GM18873 (cell line): ENCODE measurements at regions not wholly inside any gene's neighbourhood (a gene's known extent, or its start where the extent isn't known, plus 50 kb on each side); places are given as distances from the start of the nearest gene placed in this dataset.
"Not testable (repeated sequence)": the region's sequence is repeated elsewhere in the genome, so short reads cannot be mapped to it uniquely, and the experiment has no call there.

ENCODE experiments used
- ATAC-seq: cut with Tn5 transposase; IDR thresholded peaks from one replicate; pipeline ENCODE4 v1.9.1; 2021; ENCODE audit warnings: mild to moderate bottlenecking, moderate library complexity, moderate number of reproducible peaks; ENCODE audit not compliant: unreplicated experiment, low FRiP score

- ATAC-seq = no peak
Observed at GRCh38 chr11:45000918-45001317, 50.2 kb upstream of the TP53I11 start.

- no peak for ATAC-seq
Observed at GRCh38 chr11:45001466-45002165, 50.9 kb upstream of the TP53I11 start.

- ATAC-seq = no peak
Observed at GRCh38 chr11:45005106-45005505, 54.4 kb upstream of the TP53I11 start.

- ATAC-seq = no peak
Observed at GRCh38 chr11:45007011-45007410, 56.3 kb upstream of the TP53I11 start.

GRCh38 chr11:45015983-45016382, 65.3 kb upstream of the TP53I11 start:
- not testable (repeated sequence) for ATAC-seq

GRCh38 chr11:45016446-45016845, 65.8 kb upstream of the TP53I11 start:
- not testable (repeated sequence) for ATAC-seq

- no peak for ATAC-seq
Observed at GRCh38 chr11:45017329-45017728, 66.6 kb upstream of the TP53I11 start.

GRCh38 chr11:45021001-45021400, 70.3 kb upstream of the TP53I11 start:
- no peak for ATAC-seq

- no peak for ATAC-seq
Observed at GRCh38 chr11:45021692-45022141, 71.0 kb upstream of the TP53I11 start.

GRCh38 chr11:45022294-45023064, 71.8 kb upstream of the TP53I11 start:
- ATAC-seq = no peak

- ATAC-seq = no peak
Observed at GRCh38 chr11:45023065-45023365, 72.3 kb upstream of the TP53I11 start.

- no peak for ATAC-seq
Observed at GRCh38 chr11:45024316-45024715, 73.6 kb upstream of the TP53I11 start.

- ATAC-seq = no peak
Observed at GRCh38 chr11:45024846-45025588, 74.3 kb upstream of the TP53I11 start.

- no peak for ATAC-seq
Observed at GRCh38 chr11:45025716-45026492, 75.2 kb upstream of the TP53I11 start.

- ATAC-seq = no peak
Observed at GRCh38 chr11:45026835-45027234, 76.2 kb upstream of the TP53I11 start.

- ATAC-seq = no peak
Observed at GRCh38 chr11:45027312-45027711, 76.6 kb upstream of the TP53I11 start.

GRCh38 chr11:45028911-45029682, 78.4 kb upstream of the TP53I11 start:
- no peak for ATAC-seq

GRCh38 chr11:45030778-45031177, 80.1 kb upstream of the TP53I11 start:
- ATAC-seq = no peak

GRCh38 chr11:45031912-45032519, 81.3 kb upstream of the TP53I11 start:
- ATAC-seq = peak; percentile 66
